NT2/D1 (cell line): ENCODE measurements at regions not wholly inside any gene's neighbourhood (a gene's known extent, or its start where the extent isn't known, plus 50 kb on each side); places are given as distances from the start of the nearest gene placed in this dataset.

Experiments used
- DNase-seq: peaks from one replicate; pipeline ENCODE4 v3.0.0-alpha.2; 2011; ENCODE audit warnings: low read depth, low spot score
- H3K27me3 ChIP-seq: 2 replicates; pipeline ENCODE4 v1.6.0; 2011; ENCODE audit warnings: mild to moderate bottlenecking; ENCODE audit not compliant: insufficient read length, insufficient read depth
- H3K36me3 ChIP-seq: 2 replicates; pipeline ENCODE4 v1.6.1; 2011; ENCODE audit warnings: mild to moderate bottlenecking, low read length, mixed read lengths; ENCODE audit not compliant: insufficient read depth, insufficient read length
- H3K4me1 ChIP-seq: 2 replicates; pipeline ENCODE4 v1.5.1; 2011; ENCODE audit not compliant: insufficient read depth, insufficient read length
- H3K4me3 ChIP-seq: 2 replicates; pipeline ENCODE4 v1.5.1; 2011; ENCODE audit warnings: low read depth; ENCODE audit not compliant: insufficient read length
- H3K9ac ChIP-seq: 2 replicates; pipeline ENCODE4 v1.6.0; 2011; ENCODE audit warnings: low read depth; ENCODE audit not compliant: insufficient read length
- H3K9me3 ChIP-seq: 2 replicates; pipeline ENCODE4 v1.5.1; 2011; ENCODE audit warnings: mild to moderate bottlenecking, low read length; ENCODE audit not compliant: insufficient read depth
- SUZ12 ChIP-seq: IDR thresholded peaks from 2 replicates; pipeline ENCODE4 v1.6.1; 2011; ENCODE audit not compliant: insufficient read length, insufficient read depth; ENCODE audit errors: extremely low read depth
- YY1 ChIP-seq: IDR thresholded peaks from 2 replicates; pipeline ENCODE4 v1.6.1; 2011; ENCODE audit not compliant: insufficient read length, insufficient read depth
- ZNF274 ChIP-seq: IDR thresholded peaks from 2 replicates; pipeline ENCODE4 v1.6.1; 2011; ENCODE audit warnings: mild to moderate bottlenecking, low read depth, low read length

DNA sequence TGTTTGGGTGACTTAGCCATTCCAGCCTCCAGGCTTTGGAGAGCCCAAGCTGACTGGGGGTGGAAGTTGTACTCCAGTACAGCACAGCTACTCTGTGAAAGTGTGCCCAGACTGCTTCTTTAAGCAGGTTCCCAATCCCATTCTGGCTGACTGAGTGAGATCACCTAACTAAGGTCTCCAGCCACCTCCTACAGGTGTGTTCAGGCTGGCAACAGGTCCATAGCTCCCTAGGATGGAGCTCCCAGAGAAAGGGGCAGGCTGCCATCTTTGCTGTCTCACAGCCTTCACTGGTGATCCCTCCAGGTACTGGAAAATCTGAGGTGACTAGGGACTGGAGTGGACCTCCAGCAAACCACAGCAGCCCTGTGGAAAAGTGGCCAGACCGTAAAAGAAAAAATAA is 445.3 kb upstream of the KCNMB2 start:
- TF ChIP-seq ZNF274 (no peak), YY1 (no peak), SUZ12 (no peak)
- Histone ChIP-seq H3K9ac (no peak overlapping the region), H3K36me3 (no peaks in the 10 kb centered on the region), H3K4me3 (no peak overlapping the region), H3K9me3 (peaks cover 3% of the 10 kb centered on the region), H3K4me1 (no peaks in the 10 kb centered on the region), H3K27me3 (no peaks in the 10 kb centered on the region)
- DNase-seq, result no peak

DNA sequence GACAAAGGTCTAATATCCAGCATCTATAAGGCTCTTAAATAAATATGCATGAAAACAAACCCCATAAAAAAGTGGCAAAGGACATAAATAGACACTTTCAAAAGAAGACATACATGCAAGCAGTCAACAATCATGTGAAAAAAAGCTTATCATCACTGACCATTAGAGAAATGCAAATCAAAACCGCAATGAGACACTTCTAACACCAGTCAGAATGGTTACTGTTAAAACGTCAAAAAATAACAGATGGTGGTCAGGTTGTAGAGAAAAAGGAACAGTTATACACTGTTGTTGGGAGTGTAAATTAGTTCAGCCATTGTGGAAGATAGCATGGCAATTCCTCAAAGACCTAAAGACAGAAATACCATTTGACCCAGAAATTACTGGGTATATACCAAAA is 440.7 kb upstream of the KCNMB2 start:
- no peak for TF ChIP-seq YY1
- TF ChIP-seq SUZ12, result no peak
- TF ChIP-seq ZNF274, result no peak
- Histone ChIP-seq H3K9me3 (no peaks in the 10 kb centered on the region; the same call in none of the 2 replicates), H3K27me3 (no peaks in the 10 kb centered on the region), H3K4me3 (no peak overlapping the region), H3K36me3 (no peaks in the 10 kb centered on the region), H3K4me1 (no peaks in the 10 kb centered on the region), H3K9ac (no peak overlapping the region)
- DNase-seq, result no peak

DNA sequence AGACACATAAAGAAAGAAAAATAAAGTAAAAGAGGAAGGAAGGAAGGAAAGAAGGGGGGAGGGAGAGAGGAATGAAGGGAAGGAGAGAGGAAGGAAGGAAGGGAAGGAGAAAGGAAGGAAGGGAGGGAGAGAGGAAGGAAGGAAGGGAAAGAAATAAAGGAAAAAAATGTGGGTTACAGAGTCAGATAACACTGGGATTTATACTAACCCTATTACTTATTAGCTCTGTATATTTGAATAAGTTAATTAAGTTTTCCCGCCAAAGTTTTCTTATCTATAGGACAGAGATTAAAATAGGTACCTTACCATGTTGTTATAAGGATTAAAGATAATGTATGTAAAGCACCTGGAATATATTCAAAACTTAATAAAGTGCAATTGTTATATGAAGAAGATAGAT is 439.3 kb upstream of the KCNMB2 start:
- no peaks in the 10 kb centered on the region for H3K36me3 ChIP-seq
- H3K9ac ChIP-seq, result no peak overlapping the region
- TF ChIP-seq SUZ12 (no peak), ZNF274 (no peak), YY1 (no peak)
- no peak overlapping the region for H3K4me3 ChIP-seq
- no peaks in the 10 kb centered on the region; the same call in 1 of the 2 replicates for H3K9me3 ChIP-seq
- no peaks in the 10 kb centered on the region for H3K4me1 ChIP-seq
- H3K27me3 ChIP-seq, result no peaks in the 10 kb centered on the region
- no peak for DNase-seq

DNA sequence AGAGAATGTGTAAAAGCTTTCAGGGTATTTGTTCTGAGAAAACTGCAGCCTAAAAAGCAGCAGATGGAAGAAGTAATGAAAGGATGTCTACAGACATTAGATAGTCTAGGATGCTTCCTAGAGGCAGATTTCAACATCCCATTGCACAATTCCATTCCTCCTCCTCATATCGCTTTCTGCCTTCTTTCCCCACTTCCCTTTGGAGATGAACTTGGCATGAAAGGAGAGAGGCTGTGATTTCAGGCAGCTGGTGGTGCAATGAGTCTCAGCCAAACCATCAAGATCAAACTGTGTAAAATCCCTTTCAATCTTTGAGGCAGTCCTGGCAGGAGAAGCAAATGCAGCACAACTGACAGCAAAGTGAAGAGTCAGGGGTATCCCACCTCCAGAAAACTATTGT is 438.7 kb upstream of the KCNMB2 start:
- Histone ChIP-seq H3K4me1 (no peaks in the 10 kb centered on the region), H3K27me3 (no peaks in the 10 kb centered on the region), H3K36me3 (no peaks in the 10 kb centered on the region), H3K9ac (no peak overlapping the region), H3K9me3 (no peaks in the 10 kb centered on the region; the same call in 1 of the 2 replicates), H3K4me3 (no peak overlapping the region)
- TF ChIP-seq YY1 (no peak), SUZ12 (no peak), ZNF274 (no peak)
- DNase-seq, result no peak

DNA sequence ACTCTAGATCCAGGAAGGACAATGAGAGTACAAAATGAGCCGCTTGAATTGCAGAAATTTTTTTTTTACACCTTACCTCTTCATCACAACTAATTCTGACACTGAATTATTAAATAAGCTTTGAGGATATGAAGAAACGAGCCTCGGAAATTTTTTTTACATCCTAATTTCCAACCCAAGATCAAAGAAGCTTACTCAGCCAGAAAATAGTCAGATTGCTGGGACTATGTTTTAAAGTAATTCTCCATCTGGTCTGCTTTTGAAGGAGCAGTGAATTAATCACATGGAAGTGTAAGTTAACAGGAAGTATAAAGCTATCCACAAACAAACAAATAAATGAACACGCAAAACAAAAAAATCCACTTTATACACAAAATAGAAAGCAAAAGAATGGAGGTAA is 437.0 kb upstream of the KCNMB2 start:
- no peak for DNase-seq
- TF ChIP-seq SUZ12 (no peak), ZNF274 (no peak), YY1 (no peak)
- H3K9me3 ChIP-seq, result no peaks in the 10 kb centered on the region; the same call in 1 of the 2 replicates
- no peaks in the 10 kb centered on the region for H3K27me3 ChIP-seq
- no peak overlapping the region for H3K4me3 ChIP-seq
- no peaks in the 10 kb centered on the region for H3K36me3 ChIP-seq
- no peaks in the 10 kb centered on the region for H3K4me1 ChIP-seq
- H3K9ac ChIP-seq, result no peak overlapping the region

DNA sequence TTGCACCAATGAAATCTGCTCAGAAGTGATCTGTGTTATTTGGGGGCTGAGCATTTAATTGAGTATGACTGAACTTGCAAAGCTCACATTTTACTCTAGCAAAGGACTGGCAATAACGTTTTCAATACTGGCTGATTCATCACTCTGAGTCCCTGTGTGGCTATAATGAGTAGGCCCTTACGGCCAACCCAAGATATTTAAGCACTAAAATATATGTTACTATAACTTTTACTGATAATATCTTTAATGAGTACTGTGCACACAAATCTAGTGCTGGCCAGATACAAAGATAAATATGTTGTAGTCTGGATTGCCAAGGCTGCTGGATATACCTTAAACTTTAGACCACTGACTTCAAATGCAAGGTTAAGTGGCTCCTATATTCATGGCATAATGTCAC is 436.4 kb upstream of the KCNMB2 start:
- Histone ChIP-seq H3K36me3 (no peaks in the 10 kb centered on the region), H3K27me3 (no peaks in the 10 kb centered on the region), H3K9ac (no peak overlapping the region), H3K4me1 (no peaks in the 10 kb centered on the region), H3K9me3 (no peaks in the 10 kb centered on the region), H3K4me3 (no peak overlapping the region)
- DNase-seq, result no peak
- no peak for TF ChIP-seq YY1
- no peak for TF ChIP-seq ZNF274
- no peak for TF ChIP-seq SUZ12

DNA sequence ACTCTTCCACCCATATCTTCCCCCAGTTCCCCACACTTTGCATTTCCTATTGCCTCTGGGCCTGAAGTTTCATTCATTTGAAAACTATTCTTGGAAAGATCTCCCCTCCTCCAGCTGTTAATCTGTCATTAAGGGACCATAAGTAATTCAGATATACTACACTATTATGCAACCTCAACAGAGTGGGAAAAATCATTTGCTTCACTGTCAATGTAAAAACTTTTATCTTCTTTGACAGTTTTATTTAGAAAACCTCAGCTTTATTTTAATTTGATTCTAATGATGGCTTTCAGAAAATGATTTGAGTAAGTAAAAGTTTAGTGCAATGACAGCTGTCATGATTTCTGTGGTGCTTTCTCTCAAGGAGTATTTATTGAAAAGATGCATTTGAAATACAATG is 435.3 kb upstream of the KCNMB2 start:
- no peaks in the 10 kb centered on the region for H3K4me1 ChIP-seq
- no peaks in the 10 kb centered on the region for H3K36me3 ChIP-seq
- H3K27me3 ChIP-seq, result no peaks in the 10 kb centered on the region
- no peaks in the 10 kb centered on the region for H3K9me3 ChIP-seq
- TF ChIP-seq YY1, result no peak
- TF ChIP-seq ZNF274, result no peak
- TF ChIP-seq SUZ12, result no peak
- no peak for DNase-seq
- no peak overlapping the region for H3K4me3 ChIP-seq
- no peak overlapping the region for H3K9ac ChIP-seq

DNA sequence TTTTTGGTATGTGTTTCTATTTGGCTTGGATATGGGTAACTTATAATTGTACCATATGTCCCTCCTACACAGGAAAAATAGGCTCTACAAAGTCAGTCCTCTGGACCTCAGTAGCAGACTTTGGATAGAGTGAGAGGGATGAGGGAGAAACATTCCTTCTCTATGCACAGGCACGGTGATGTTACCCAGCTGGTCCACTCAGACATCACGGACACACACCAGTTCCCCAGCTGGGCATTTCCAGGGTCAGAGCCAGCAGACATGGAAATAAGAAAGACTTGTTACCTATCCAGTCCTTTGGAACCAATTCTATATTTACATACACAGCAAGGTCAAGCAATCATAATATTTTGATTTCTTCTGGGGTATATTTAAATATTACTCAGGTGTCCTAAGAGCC is 433.1 kb upstream of the KCNMB2 start:
- Histone ChIP-seq H3K36me3 (no peaks in the 10 kb centered on the region), H3K9ac (no peak overlapping the region), H3K4me1 (no peaks in the 10 kb centered on the region), H3K9me3 (no peaks in the 10 kb centered on the region), H3K27me3 (no peaks in the 10 kb centered on the region), H3K4me3 (no peak overlapping the region)
- TF ChIP-seq YY1, result no peak
- TF ChIP-seq ZNF274, result no peak
- no peak for TF ChIP-seq SUZ12
- DNase-seq, result no peak
